ENCODE measurements at regions not wholly inside any gene's neighbourhood (a gene's known extent, or its start where the extent isn't known, plus 50 kb on each side); places are given as distances from the start of the nearest gene placed in this dataset.
"Not testable (repeated sequence)": the region's sequence is repeated elsewhere in the genome, so short reads cannot be mapped to it uniquely, and the experiment has no call there.

GRCh38 chr9:64130325-64130724 lies 1154.7 kb downstream of the FOXD4L5 start:
- POLR2A ChIA-PET, CTCF ChIA-PET: not testable (repeated sequence)

- ChIA-PET POLR2A (no interaction called here), CTCF (no interaction called here)
Observed at GRCh38 chr9:64128572-64128971, 1156.4 kb downstream of the FOXD4L5 start.

GRCh38 chr9:64121602-64122001 lies 1163.4 kb downstream of the FOXD4L5 start:
- POLR2A ChIA-PET, CTCF ChIA-PET: not testable (repeated sequence)

GRCh38 chr9:64117329-64117728 lies 1167.7 kb downstream of the FOXD4L5 start:
- POLR2A ChIA-PET, CTCF ChIA-PET: not testable (repeated sequence)

DNA sequence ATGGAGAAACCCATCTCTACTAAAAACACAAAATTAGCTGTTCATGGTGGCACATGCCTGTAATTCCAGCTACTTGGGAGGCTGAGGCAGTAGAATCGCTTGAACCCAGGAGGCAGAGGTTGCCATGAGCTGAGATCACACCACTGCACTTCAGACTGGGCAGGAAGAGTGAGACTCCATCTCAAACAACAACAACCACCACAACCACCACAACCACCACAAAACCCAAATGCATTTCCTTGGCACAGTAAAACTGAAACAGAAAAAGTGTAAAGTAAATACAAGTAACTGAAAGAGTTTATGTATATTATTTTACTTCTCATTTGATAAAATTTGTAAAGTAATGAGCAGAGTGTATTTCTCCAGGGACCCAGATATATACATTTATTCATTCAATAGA lies 1177.1 kb downstream of the FOXD4L5 start:
- CTCF ChIA-PET, POLR2A ChIA-PET: not testable (repeated sequence)

GRCh38 chr9:64107211-64107610 lies 1177.8 kb downstream of the FOXD4L5 start:
- CTCF ChIA-PET, POLR2A ChIA-PET: not testable (repeated sequence)

GRCh38 chr9:64105193-64105592 lies 1179.8 kb downstream of the FOXD4L5 start:
- POLR2A ChIA-PET, CTCF ChIA-PET: not testable (repeated sequence)

DNA sequence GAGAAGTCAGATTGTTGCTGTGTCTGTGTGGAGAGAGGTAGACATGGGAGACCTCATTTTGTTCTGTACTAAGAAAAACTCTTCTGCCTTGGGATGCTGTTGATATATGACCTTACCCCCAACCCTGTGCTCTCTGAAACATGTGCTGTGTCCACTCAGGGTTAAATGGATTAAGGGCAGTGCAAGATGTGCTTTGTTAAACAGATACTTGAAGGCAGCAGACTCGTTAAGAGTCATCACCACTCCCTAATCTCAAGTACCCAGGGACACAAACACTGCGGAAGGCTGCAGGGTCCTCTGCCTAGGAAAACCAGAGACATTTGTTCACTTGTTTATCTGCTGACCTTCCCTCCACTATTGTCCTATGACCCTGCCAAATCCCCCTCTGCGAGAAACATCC lies 1183.5 kb downstream of the FOXD4L5 start:
- CTCF ChIA-PET = not testable (repeated sequence)
- POLR2A ChIA-PET = interaction anchor here (0.6 kb wide), 1 partner anchor 23 kb away, joined by 3 read pairs; no protein-coding TSS in a partner anchor

GRCh38 chr9:64100571-64101155 lies 1184.3 kb downstream of the FOXD4L5 start:
- POLR2A ChIA-PET, CTCF ChIA-PET: not testable (repeated sequence)

DNA sequence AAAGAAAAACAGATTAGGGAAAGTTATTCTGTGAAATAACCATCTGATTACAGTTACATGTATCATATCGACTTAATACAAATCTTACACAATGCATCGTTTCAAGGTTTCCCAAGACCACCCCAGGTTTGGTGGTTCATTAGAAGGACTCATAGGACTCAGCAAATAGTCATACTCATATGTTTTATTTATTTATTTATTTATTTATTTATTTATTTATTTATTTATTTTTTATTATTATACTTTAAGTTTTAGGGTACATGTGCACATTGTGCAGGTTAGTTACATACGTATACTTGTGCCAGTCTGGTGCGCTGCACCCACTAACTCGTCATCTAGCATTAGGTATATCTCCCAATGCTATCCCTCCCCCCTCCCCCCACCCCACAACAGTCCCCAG lies 1199.0 kb downstream of the FOXD4L5 start:
- POLR2A ChIA-PET, CTCF ChIA-PET: not testable (repeated sequence)

GRCh38 chr9:64071358-64072253 lies 1213.4 kb downstream of the FOXD4L5 start:
- POLR2A ChIA-PET, CTCF ChIA-PET: not testable (repeated sequence)

- CTCF ChIA-PET, POLR2A ChIA-PET: not testable (repeated sequence)
Observed at GRCh38 chr9:64070611-64071357, 1214.2 kb downstream of the FOXD4L5 start.

DNA sequence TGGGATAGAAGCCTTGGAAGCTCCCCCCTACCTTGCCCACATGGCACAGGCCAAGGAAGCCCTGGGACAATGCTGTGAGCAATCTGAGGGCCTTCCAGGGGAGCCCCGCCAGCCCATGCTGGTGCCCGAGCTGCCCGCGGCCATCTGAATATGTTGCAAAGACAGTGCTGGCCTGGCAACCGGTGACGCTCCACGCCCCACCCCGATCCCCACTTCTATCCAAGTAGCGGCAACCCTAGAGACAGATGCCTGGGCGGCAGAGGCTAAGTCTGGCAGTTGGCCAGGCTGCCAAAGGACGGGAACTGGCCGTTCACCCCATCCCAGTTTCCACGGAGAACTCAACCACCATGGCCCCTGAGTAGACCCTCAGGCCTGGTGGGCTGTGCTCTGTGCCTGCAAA lies 1214.9 kb downstream of the FOXD4L5 start:
- CTCF ChIA-PET, POLR2A ChIA-PET: not testable (repeated sequence)

DNA sequence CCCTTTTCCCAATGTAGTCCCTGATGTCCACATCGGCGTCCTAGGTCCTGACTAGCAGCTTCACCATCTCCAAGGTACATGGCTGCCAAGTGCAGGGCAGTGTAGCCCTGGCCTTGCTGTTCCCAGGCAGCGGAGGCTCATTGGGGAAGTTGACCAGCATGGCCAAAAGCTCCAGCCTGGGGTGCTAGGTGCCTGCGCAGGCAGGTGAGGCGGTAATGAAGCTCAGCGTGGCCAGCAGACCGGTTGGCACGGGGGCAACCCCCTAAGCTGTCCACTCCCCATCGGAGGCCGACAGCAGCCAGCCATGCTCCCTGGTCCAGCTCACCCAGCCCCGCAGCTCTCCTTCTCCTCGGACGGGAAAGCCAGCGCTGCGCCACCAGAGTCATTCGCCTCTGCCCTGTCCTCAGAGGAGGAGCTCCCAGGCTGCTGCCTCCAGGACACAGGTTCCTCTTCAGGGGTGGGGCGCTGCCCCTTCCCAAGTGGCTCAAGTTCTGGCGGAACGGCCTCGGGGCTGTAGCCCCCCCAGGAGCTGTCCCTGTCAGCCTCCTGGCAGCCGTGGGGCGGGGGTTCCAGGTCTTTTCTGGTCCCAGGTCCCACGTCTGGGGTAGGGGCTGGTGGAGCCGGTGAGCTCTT lies 1218.2 kb downstream of the FOXD4L5 start:
- ChIA-PET CTCF (interaction anchor here (1.0 kb wide), 1 partner anchor 36 kb away, joined by 3 read pairs; no protein-coding TSS in a partner anchor), POLR2A (no interaction called here)

- CTCF ChIA-PET = no interaction called here
- POLR2A ChIA-PET = no interaction called here
Observed at GRCh38 chr9:64061013-64061627, 1223.9 kb downstream of the FOXD4L5 start.

- CTCF ChIA-PET, POLR2A ChIA-PET: not testable (repeated sequence)
Observed at GRCh38 chr9:64058070-64058469, 1226.9 kb downstream of the FOXD4L5 start.

- CTCF ChIA-PET = no interaction called here
- POLR2A ChIA-PET = no interaction called here
Observed at GRCh38 chr9:64057553-64057952, 1227.5 kb downstream of the FOXD4L5 start.

DNA sequence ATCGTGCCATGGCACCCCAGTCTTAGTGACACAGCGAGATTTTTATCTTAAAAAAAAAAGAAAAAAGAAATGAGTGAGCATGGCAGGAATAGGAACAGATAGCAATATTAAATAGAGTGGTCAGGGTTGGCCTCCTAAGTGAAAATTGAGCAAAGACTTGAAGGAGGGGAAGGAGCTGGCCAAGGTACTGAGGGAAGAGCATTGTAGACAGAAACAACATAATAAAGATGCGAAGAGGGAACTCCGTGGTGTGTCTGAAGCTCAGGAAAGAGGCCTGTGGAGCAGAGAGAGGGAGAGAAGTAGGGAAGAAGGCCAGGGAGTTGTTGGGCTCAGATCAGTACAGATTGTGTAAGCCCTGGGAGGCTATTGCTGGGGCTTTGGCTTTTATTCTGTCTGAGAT lies 1256.1 kb downstream of the FOXD4L5 start:
- POLR2A ChIA-PET = not testable (repeated sequence)

DNA sequence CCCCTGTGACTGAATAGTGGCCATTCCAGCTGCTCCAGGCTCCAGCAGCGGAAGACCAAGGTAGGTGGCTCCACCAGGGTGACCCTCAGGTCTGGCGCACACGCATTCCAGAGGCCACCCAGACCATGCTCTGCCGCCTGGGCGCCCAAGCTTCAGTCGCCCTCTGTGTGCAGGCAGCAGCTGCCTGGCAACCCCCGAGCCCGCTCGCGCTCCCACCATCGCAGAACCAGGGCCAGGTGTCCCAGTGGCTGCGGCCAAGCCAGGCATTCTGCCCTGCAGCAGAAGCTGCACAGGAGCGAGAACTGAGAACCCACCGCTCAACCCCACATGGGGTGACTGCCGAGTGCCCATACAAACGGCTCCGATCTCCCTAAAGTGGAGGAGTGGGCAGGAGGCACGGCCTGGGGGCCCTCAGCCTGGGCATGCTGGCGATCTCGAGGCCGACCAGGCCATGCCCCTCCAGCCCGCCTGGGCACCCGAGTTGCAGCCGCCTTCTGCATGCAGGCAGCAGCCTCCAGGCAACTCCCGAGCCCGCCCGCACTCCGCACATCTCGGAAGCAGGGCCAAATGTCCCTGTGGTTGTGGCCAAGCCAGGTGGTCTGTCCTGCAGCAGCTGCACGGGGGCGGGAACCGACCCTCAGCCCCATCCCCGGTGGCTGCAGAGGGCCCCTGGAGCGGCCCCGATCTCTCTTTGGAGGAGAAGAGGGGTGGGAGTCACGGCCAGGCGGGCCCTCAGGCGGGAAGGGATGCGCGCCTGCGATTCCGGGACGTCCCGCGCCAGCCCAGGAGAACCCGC lies 1264.1 kb downstream of the FOXD4L5 start:
- POLR2A ChIA-PET, CTCF ChIA-PET: not testable (repeated sequence)

More for the DNA sequence above, 1256.1 kb downstream of the FOXD4L5 start:
- CTCF ChIA-PET = not testable (repeated sequence)

Data from activated CD8-positive, alpha-beta memory T cell treated with anti-CD3 and anti-CD28 coated beads for 36 hours (primary cell).